ENCODE measurements at regions not wholly inside any gene's neighbourhood (a gene's known extent, or its start where the extent isn't known, plus 50 kb on each side); places are given as distances from the start of the nearest gene placed in this dataset.

DNA sequence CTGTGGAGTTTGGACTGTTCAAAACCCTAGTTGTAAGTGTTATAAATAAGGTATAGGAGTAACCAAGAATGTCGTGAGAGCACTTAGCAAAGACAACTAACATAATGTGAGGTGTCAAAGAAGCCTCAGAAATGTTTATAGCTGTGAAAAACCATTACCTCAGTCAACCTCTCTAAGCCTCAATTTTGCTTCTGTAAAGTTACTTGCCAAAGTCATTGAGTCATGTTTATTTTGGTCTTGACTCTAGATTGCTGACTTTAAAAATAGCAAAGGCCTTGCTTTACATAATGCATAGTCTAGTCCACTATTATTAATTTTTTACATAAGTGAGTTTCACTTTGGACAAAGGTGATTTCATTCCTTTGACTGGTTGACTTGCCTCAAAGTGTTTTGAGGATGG, 257.6 kb upstream of the CXXC4 start:
- TF ChIP-seq, protein P1, sequence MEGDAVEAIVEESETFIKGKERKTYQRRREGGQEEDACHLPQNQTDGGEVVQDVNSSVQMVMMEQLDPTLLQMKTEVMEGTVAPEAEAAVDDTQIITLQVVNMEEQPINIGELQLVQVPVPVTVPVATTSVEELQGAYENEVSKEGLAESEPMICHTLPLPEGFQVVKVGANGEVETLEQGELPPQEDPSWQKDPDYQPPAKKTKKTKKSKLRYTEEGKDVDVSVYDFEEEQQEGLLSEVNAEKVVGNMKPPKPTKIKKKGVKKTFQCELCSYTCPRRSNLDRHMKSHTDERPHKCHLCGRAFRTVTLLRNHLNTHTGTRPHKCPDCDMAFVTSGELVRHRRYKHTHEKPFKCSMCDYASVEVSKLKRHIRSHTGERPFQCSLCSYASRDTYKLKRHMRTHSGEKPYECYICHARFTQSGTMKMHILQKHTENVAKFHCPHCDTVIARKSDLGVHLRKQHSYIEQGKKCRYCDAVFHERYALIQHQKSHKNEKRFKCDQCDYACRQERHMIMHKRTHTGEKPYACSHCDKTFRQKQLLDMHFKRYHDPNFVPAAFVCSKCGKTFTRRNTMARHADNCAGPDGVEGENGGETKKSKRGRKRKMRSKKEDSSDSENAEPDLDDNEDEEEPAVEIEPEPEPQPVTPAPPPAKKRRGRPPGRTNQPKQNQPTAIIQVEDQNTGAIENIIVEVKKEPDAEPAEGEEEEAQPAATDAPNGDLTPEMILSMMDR (IDR thresholded peaks at IDR 0.05): no peak

DNA sequence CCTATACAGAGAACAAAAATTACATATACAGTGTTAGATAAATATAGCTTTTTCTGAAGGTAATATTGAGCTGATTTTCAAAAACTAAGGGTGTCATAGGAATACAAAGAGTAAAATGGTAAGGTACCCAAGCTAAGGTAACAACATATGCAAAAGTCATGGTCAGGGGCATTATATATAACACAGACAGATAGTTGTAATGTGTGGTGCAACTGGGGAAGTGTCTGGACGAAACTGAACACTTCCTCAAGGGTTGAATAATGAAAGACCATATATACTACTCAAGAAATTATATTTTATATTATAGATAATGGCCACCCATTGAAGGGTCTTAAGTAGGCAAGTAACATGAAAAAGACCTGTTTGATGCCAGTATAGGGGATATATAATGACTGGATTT, 262.1 kb upstream of the CXXC4 start:
- TF ChIP-seq, protein P1 (IDR thresholded peaks at IDR 0.05): no peak

DNA sequence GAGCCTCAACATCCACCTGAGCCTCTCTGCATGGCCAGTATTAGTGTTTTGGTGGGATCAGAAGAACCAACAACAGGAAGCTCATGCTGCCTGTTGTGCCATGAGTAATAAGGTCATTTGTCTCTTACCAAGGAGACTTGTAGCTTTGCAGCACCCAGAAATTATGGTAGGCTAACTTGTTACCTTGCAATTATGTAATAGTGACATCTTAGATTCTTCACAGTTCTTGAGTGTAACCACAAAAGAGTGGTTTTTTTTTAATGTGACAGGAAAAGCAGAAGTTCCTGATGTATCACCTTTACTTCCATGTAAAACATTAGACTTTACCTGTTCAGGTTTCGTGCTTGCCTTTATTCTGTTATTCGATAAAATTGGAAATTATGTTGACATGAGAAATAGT, 263.9 kb upstream of the CXXC4 start:
- TF ChIP-seq, protein P1 (IDR thresholded peaks at IDR 0.05): no peak

DNA sequence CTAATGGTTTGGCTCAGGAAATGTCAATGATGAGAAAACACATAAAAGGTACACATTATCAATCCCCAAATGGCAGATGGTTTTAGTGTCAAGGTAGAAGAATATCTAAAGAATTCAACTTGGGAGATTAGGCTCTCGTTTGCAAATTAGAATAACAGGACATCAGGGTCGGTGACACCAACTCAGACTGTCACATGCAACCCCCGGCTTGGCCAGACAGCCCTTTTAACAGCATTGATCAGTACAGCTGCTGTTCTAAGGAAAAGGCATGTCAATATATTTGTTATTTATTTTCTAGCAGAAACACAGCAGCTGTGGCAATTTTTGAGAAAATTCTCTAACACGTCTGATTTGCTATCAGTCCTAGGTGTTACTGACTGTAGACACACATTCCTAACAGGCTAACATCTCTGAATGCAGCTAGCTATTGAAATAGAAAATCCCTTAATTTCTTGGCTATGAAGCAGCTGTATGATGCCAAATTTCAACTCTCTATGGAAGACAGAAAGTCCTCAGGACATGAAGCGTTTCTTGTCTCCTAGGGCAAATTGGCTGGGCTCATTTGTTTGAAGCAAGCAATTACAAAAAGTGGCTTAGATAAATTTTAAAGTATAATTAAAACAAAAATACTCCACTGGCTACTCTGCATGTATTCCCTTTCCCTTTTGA, 269.0 kb upstream of the CXXC4 start:
- TF ChIP-seq, protein P1 (IDR thresholded peaks at IDR 0.05): no peak

DNA sequence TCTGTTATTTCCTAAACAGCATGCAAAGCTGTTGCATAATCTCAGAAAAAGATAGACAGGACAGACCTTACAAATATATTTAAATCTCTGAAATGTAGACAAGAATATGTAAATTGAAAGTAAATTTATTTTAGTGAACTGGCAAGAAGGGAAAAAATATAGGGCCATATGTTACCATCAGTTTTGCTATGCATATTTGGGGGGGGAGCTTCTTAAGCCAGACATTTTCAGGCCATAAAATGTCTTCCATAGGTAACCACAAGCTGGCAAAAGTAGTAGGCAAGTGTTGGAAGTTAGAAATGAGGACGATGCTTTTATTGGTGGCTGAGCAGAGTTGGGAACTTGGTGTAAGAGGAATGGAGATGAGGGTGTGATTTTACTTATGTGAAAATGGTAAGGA, 272.0 kb upstream of the CXXC4 start:
- TF ChIP-seq, protein P1 (IDR thresholded peaks at IDR 0.05): no peak

DNA sequence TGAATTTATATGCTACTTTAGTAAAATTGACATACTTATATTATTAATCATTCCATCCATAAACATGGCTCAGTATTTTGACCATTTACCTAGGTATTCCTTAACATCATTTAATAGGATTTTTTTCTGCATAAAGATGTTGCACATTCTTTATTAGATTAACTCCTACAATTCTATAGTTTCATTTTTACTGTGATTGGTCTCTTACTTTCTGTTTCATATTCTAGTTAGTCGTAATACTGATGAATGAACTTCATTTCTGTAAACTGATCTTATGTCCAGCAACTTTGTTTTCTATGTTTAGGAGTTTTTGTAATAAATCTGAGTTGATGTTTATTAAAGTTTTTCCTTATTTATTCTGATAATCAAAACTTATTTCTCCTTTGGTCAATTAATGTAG, 278.2 kb upstream of the CXXC4 start:
- TF ChIP-seq, protein P1 (IDR thresholded peaks at IDR 0.05): no peak

DNA sequence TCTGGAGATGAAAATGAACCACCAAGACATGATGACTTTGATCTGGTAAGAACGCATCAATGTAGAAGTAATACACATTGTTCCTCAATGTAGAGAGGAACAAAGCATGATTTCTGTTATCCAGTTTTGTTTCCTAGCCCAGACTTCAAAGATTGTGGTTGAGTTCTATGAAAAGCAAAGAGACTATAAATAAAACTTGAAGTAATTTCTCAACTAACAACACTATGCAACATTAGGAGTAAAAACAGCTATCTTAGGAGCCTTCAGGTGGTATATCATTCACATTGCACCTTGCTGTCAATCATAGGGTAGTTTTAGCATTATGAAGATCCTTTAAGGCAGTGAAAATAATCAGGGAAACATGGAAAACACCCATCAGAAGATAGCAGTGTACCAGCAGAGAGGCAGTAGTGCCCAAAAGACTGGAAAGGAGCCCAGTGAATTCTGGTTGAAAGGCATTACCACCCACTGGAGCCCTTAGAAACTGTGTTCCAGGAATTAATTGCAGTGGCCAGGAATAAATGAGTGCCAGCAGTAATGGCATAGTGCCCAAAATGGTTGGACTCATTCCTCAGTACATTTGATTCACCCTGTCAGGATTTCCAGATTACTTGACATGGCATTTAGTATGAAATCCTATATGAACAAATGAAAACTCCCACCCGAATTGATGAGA, 300.7 kb upstream of the CXXC4 start:
- TF ChIP-seq, protein P1 (IDR thresholded peaks at IDR 0.05): no peak
